ENCODE measurements at regions not wholly inside any gene's neighbourhood (a gene's known extent, or its start where the extent isn't known, plus 50 kb on each side); places are given as distances from the start of the nearest gene placed in this dataset.

DNA sequence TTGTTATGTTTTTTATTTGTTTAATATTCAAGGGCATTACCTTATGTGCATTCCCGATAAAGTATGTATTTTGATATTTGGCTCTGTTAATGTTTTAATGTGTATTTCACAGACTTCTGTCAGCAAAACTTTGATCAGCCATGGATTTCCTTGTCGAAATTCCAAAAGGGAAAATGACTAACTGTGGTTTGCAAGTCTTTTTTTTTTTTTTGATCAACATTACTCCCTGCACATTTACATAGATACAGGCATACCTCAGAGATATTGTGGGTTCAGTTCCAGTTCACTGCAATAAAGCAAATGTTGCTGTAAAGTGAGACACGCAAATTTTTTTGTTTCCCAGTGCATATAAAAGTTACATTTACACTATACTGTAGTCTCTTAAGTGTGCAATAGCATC lies 351.9 kb downstream of the CXCL12 start:
- H3K9ac ChIP-seq: no peak overlapping the region
- H2AFZ ChIP-seq (ENCODE audit: low read depth): no peak overlapping the region
- no peaks in the 10 kb centered on the region for H4K20me1 ChIP-seq (ENCODE audit: insufficient read depth)
- no peak overlapping the region for H3K4me2 ChIP-seq
- DNase-seq: no peak
- no peaks in the 10 kb centered on the region; the same call in 1 of the 2 replicates for H3K9me2 ChIP-seq
- no peak overlapping the region for H3K27ac ChIP-seq (ENCODE audit: low read depth in 2 of 2, low read length in 1 of 2)
- CTCF ChIA-PET: no interaction called here
- no peaks in the 10 kb centered on the region for H3F3A ChIP-seq (replicated peaks; ENCODE audit: insufficient read depth)
- H3K36me3 ChIP-seq (replicated peaks in 1 of 2; ENCODE audit: control insufficient read depth in 1 of 2, insufficient read depth in 2 of 2, low read length in 1 of 2): no peaks in the 10 kb centered on the region
- H3K4me1 ChIP-seq (ENCODE audit: control insufficient read depth in 1 of 2, insufficient read depth in 2 of 2, low read depth in 1 of 2, low read length in 1 of 2): no peaks in the 10 kb centered on the region
- TF ChIP-seq EZH2phosphoT487 (IDR thresholded peaks at IDR 0.05; ENCODE audit: borderline replicate concordance, low read depth): no peak
- no peak for TF ChIP-seq NRF1 (IDR thresholded peaks at IDR 0.05; ENCODE audit: low read depth, low read length)
- TF ChIP-seq RFX5 (IDR thresholded peaks at IDR 0.05; ENCODE audit: low read length): no peak
- TF ChIP-seq TAF1 (IDR thresholded peaks at IDR 0.05; ENCODE audit: borderline replicate concordance, low read depth, low read length): no peak
- TF ChIP-seq CHD2 (IDR thresholded peaks at IDR 0.05; ENCODE audit: low read length, partially characterized antibody): no peak
- TF ChIP-seq TEAD4 (IDR thresholded peaks at IDR 0.05; ENCODE audit: borderline replicate concordance, insufficient read depth): no peak
- TF ChIP-seq MEF2A (IDR thresholded peaks at IDR 0.05; ENCODE audit: borderline replicate concordance, low read depth): no peak
- TF ChIP-seq, protein P1, sequence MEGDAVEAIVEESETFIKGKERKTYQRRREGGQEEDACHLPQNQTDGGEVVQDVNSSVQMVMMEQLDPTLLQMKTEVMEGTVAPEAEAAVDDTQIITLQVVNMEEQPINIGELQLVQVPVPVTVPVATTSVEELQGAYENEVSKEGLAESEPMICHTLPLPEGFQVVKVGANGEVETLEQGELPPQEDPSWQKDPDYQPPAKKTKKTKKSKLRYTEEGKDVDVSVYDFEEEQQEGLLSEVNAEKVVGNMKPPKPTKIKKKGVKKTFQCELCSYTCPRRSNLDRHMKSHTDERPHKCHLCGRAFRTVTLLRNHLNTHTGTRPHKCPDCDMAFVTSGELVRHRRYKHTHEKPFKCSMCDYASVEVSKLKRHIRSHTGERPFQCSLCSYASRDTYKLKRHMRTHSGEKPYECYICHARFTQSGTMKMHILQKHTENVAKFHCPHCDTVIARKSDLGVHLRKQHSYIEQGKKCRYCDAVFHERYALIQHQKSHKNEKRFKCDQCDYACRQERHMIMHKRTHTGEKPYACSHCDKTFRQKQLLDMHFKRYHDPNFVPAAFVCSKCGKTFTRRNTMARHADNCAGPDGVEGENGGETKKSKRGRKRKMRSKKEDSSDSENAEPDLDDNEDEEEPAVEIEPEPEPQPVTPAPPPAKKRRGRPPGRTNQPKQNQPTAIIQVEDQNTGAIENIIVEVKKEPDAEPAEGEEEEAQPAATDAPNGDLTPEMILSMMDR (IDR thresholded peaks at IDR 0.05): no peak
- no peak for TF ChIP-seq TCF12 (IDR thresholded peaks at IDR 0.05)
- TF ChIP-seq MAX (IDR thresholded peaks at IDR 0.05; ENCODE audit: low read depth): no peak
- TF ChIP-seq EP300 (IDR thresholded peaks at IDR 0.05; ENCODE audit: borderline replicate concordance in 1 of 2, low read depth in 1 of 2, low read length in 1 of 2): no peak
- TF ChIP-seq POLR2AphosphoS5 (IDR thresholded peaks at IDR 0.05; ENCODE audit: low read depth, low read length): no peak
- no peak for TF ChIP-seq PBX3 (IDR thresholded peaks at IDR 0.05)
- TF ChIP-seq RAD21 (IDR thresholded peaks at IDR 0.05; ENCODE audit: low read length): no peak
- no peak for TF ChIP-seq MXI1 (IDR thresholded peaks at IDR 0.05; ENCODE audit: low read depth, low read length)
- POLR2A ChIA-PET: no interaction called here
- no peaks in the 10 kb centered on the region; the same call in 1 of the 2 replicates for H3K9me3 ChIP-seq
- no peaks in the 10 kb centered on the region for H3K79me2 ChIP-seq (ENCODE audit: insufficient read depth)
- 36% methylated on average over 3 of the region's 3 CpGs for WGBS (ENCODE audit: low lambda C conversion rate)
- no peak overlapping the region for H3K4me3 ChIP-seq (ENCODE audit: low read depth in 2 of 2, low read length in 1 of 2)
- no peaks in the 10 kb centered on the region for H3K27me3 ChIP-seq (ENCODE audit: insufficient read depth)

- ChIA-PET POLR2A (no interaction called here), CTCF (no interaction called here)
- no peaks in the 10 kb centered on the region for H3K27me3 ChIP-seq (ENCODE audit: insufficient read depth)
- H4K20me1 ChIP-seq (ENCODE audit: insufficient read depth): no peaks in the 10 kb centered on the region
- no peak overlapping the region for H2AFZ ChIP-seq (ENCODE audit: low read depth)
- H3K4me1 ChIP-seq (ENCODE audit: control insufficient read depth in 1 of 2, insufficient read depth in 2 of 2, low read depth in 1 of 2, low read length in 1 of 2): no peaks in the 10 kb centered on the region
- no peaks in the 10 kb centered on the region; the same call in 1 of the 2 replicates for H3K9me3 ChIP-seq
- 37% methylated on average over 1 of the region's 1 CpG for WGBS (ENCODE audit: low lambda C conversion rate)
- no peak overlapping the region for H3K27ac ChIP-seq (ENCODE audit: low read depth in 2 of 2, low read length in 1 of 2)
- no peak for DNase-seq
- no peaks in the 10 kb centered on the region for H3K36me3 ChIP-seq (replicated peaks in 1 of 2; ENCODE audit: control insufficient read depth in 1 of 2, insufficient read depth in 2 of 2, low read length in 1 of 2)
- TF ChIP-seq RCOR1 (IDR thresholded peaks at IDR 0.05; ENCODE audit: low read length) (no peak), EZH2phosphoT487 (IDR thresholded peaks at IDR 0.05; ENCODE audit: borderline replicate concordance, low read depth) (no peak), POLR2AphosphoS5 (IDR thresholded peaks at IDR 0.05; ENCODE audit: low read depth, low read length) (no peak), NFIC (IDR thresholded peaks at IDR 0.05; ENCODE audit: borderline replicate concordance) (no peak), TAF1 (IDR thresholded peaks at IDR 0.05; ENCODE audit: borderline replicate concordance, low read depth, low read length) (no peak)
- TF ChIP-seq, protein P2, sequence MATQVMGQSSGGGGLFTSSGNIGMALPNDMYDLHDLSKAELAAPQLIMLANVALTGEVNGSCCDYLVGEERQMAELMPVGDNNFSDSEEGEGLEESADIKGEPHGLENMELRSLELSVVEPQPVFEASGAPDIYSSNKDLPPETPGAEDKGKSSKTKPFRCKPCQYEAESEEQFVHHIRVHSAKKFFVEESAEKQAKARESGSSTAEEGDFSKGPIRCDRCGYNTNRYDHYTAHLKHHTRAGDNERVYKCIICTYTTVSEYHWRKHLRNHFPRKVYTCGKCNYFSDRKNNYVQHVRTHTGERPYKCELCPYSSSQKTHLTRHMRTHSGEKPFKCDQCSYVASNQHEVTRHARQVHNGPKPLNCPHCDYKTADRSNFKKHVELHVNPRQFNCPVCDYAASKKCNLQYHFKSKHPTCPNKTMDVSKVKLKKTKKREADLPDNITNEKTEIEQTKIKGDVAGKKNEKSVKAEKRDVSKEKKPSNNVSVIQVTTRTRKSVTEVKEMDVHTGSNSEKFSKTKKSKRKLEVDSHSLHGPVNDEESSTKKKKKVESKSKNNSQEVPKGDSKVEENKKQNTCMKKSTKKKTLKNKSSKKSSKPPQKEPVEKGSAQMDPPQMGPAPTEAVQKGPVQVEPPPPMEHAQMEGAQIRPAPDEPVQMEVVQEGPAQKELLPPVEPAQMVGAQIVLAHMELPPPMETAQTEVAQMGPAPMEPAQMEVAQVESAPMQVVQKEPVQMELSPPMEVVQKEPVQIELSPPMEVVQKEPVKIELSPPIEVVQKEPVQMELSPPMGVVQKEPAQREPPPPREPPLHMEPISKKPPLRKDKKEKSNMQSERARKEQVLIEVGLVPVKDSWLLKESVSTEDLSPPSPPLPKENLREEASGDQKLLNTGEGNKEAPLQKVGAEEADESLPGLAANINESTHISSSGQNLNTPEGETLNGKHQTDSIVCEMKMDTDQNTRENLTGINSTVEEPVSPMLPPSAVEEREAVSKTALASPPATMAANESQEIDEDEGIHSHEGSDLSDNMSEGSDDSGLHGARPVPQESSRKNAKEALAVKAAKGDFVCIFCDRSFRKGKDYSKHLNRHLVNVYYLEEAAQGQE (IDR thresholded peaks at IDR 0.05; ENCODE audit: low read depth, low read length): no peak
- H3K4me3 ChIP-seq (ENCODE audit: low read depth in 2 of 2, low read length in 1 of 2): no peak overlapping the region
- H3K9me2 ChIP-seq: no peaks in the 10 kb centered on the region; the same call in 1 of the 2 replicates
- H3K4me2 ChIP-seq: no peak overlapping the region
- H3F3A ChIP-seq (replicated peaks; ENCODE audit: insufficient read depth): no peaks in the 10 kb centered on the region
- H3K9ac ChIP-seq: no peak overlapping the region
- H3K79me2 ChIP-seq (ENCODE audit: insufficient read depth): no peaks in the 10 kb centered on the region
These were observed 352.7 kb downstream of the CXCL12 start for GRCh38 chr10:44032216-44032615.
